GM12874 (cell line): ENCODE measurements at regions not wholly inside any gene's neighbourhood (a gene's known extent, or its start where the extent isn't known, plus 50 kb on each side); places are given as distances from the start of the nearest gene placed in this dataset.

Experiments
- TF ChIP-seq, protein P1 (sequence below): IDR thresholded peaks from 2 replicates; pipeline ENCODE4 v1.5.1; 2011; ENCODE audit warnings: low read depth, mild to moderate bottlenecking, control low read depth, low read length, moderate library complexity; ENCODE audit not compliant: insufficient read depth

DNA sequence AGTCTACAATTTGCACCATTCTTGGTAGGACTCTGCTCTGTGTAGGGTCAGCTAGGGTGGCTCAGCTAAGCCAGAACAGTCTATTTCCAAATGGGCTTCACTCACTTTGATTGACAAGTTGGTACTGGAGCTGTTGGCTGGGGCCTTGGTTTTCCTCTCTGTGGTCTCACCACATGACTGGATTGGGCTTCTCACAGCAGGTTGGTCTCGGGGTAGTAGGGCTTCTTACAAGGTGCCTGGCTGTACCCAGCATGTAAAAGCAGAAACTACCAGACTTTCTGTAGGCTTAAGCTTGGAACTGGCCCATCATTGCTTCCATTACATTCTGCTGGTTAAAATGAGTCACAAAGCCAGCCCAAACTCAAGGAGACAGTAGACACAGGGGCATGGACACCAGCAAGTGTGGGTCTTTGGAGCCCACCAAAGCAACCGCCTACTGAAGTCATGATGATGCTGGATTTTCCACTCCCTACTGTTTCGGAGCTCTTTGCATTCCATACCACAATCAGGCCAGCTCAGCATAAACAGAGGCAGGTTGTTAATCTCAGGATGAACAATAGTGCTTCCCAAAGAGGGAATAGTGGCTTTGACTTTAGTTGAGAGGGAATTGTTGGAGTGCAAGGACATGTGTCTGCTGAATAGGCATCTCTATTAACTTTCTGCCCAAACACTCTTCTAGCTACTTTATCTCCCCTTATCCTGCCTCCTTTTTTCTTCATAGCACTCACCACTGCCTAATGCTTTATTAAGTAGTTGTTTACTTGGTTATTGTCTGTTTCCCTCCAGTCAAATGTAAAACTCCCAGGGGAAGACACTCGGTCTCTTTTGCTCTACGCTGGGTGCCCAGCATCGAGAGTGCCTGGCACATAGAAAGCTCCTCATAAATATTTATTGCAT, 78.0 kb upstream of the RARB start:
- TF ChIP-seq, protein P1, sequence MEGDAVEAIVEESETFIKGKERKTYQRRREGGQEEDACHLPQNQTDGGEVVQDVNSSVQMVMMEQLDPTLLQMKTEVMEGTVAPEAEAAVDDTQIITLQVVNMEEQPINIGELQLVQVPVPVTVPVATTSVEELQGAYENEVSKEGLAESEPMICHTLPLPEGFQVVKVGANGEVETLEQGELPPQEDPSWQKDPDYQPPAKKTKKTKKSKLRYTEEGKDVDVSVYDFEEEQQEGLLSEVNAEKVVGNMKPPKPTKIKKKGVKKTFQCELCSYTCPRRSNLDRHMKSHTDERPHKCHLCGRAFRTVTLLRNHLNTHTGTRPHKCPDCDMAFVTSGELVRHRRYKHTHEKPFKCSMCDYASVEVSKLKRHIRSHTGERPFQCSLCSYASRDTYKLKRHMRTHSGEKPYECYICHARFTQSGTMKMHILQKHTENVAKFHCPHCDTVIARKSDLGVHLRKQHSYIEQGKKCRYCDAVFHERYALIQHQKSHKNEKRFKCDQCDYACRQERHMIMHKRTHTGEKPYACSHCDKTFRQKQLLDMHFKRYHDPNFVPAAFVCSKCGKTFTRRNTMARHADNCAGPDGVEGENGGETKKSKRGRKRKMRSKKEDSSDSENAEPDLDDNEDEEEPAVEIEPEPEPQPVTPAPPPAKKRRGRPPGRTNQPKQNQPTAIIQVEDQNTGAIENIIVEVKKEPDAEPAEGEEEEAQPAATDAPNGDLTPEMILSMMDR: no peak

GRCh38 chr3:25350725-25351114, 77.3 kb upstream of the RARB start:
- TF ChIP-seq, protein P1: no peak

- TF ChIP-seq, protein P1: no peak
These were observed 74.0 kb upstream of the RARB start for GRCh38 chr3:25354071-25354470.

GRCh38 chr3:25355034-25355885, 72.8 kb upstream of the RARB start:
- TF ChIP-seq, protein P1: no peak

GRCh38 chr3:25355998-25356397, 72.1 kb upstream of the RARB start:
- TF ChIP-seq, protein P1: no peak

GRCh38 chr3:25362118-25362517, 65.9 kb upstream of the RARB start:
- TF ChIP-seq, protein P1: no peak

- TF ChIP-seq, protein P1: no peak
These were observed 62.4 kb upstream of the RARB start for GRCh38 chr3:25365636-25366035.
